Upper lobe of left lung (tissue), 6 donors: ENCODE measurements at regions not wholly inside any gene's neighbourhood (a gene's known extent, or its start where the extent isn't known, plus 50 kb on each side); places are given as distances from the start of the nearest gene placed in this dataset.

ENCODE experiments used
- ATAC-seq, 2 donors: fragments of 200-7000 bp; cut with Tn5 transposase; one replicate each; pipeline ENCODE4 v1.9.1; 2022; ENCODE audit warnings: mild to moderate bottlenecking in 2 of 2, moderate library complexity in 2 of 2; ENCODE audit not compliant: low FRiP score in 2 of 2
- DNase-seq, 2 donors: peaks; one replicate each; pipeline ENCODE4 v3.0.0-alpha.2; 2019 to 2020
- H3K27ac ChIP-seq, 4 donors: fragments of 200-600 bp; sonication (generic); one replicate each; pipeline ENCODE4 v1.5.1; 2016 to 2019
- H3K27me3 ChIP-seq, 4 donors: fragments of 200-600 bp; sonication (generic); one replicate each; pipeline ENCODE4 v1.5.1; 2017 to 2019
- H3K36me3 ChIP-seq, 4 donors: fragments of 200-600 bp; sonication (generic); one replicate each; pipeline ENCODE4 v1.5.1; 2016 to 2019
- H3K4me1 ChIP-seq, 4 donors: fragments of 200-600 bp; sonication (generic); one replicate each; pipeline ENCODE4 v1.5.1; 2018 to 2019
- H3K4me3 ChIP-seq, 4 donors: fragments of 200-600 bp; sonication (generic); one replicate each; pipeline ENCODE4 v1.5.1; 2017 to 2019; ENCODE audit warnings: mild to moderate bottlenecking in 2 of 4, moderate library complexity in 1 of 4
- H3K9me3 ChIP-seq, 4 donors: fragments of 200-600 bp; sonication (generic); one replicate each; pipeline ENCODE4 v1.5.1; 2018 to 2019
- CTCF ChIP-seq, 6 experiments: fragments of 450-650 bp in 4 of 6; fragments of 200-600 bp in 2 of 6; sonication (generic) in 2 of 6; IDR thresholded peaks; one replicate each; pipeline ENCODE4 v1.5.1; 2016 to 2019; ENCODE audit warnings: antibody characterized with exemption in 6 of 6
- EP300 ChIP-seq, 4 donors: sonication (generic); formaldehyde crosslinking; IDR thresholded peaks; one replicate each; pipeline ENCODE4 v1.5.1; 2017; ENCODE audit warnings: antibody characterized with exemption in 4 of 4, control low read depth in 2 of 4
- POLR2A ChIP-seq, 4 donors: fragments of 450-650 bp; IDR thresholded peaks; one replicate each; pipeline ENCODE4 v1.5.1; 2016 to 2017; ENCODE audit warnings: antibody characterized with exemption in 4 of 4, mild to moderate bottlenecking in 2 of 4
- POLR2AphosphoS5 ChIP-seq, 2 donors: sonication (generic); formaldehyde crosslinking; IDR thresholded peaks; one replicate each; pipeline ENCODE4 v1.5.1; 2017; ENCODE audit warnings: antibody characterized with exemption in 2 of 2
- WGBS, 2 donors: methylation state at CpG; one replicate each; pipeline ENCODE4 v1.1.5; 2017 to 2018; 5-methylcytosine and 5-hydroxymethylcytosine counted together
- donor health status: DM: no; HTN: no; CAD: no; lungs with moderate emphysema.
- donor health status: DM: no; HTN: yes; CAD: no; lungs with severe emphysema.

DNA sequence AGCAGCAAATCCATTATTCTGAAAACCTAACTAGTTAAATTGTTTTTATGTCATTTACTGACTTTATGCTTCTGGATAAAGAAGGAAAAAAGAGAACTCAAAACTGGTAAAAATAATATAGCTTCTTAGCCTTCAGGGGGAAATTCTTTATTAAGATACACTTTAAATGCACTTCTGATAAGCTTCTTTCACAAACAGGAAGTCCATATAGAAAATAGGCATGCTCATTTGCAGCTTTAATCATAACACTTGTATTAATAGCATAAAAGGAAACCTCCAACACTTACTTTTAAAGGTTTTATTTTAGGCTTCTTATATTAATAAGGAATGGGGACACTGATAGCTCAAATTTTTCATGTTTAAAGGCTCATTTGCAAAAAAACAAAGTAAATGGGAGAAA lies 538.0 kb upstream of the SLC35B3 start:
- H3K4me3 ChIP-seq, result no peak overlapping the region
- no peaks in the 10 kb centered on the region for H3K4me1 ChIP-seq
- peaks cover 5 to 13% (median 10%) of the 10 kb centered on the region in 4 donors for H3K9me3 ChIP-seq
- H3K36me3 ChIP-seq, result no peaks in the 10 kb centered on the region
- TF ChIP-seq POLR2AphosphoS5 (IDR thresholded peaks at IDR 0.05), result no peak
- TF ChIP-seq CTCF (IDR thresholded peaks at IDR 0.05), result no peak
- no peak for TF ChIP-seq POLR2A (IDR thresholded peaks at IDR 0.05)
- TF ChIP-seq EP300 (IDR thresholded peaks at IDR 0.05), result no peak
- no peak for DNase-seq
- no peak for ATAC-seq
- H3K27me3 ChIP-seq, result no peaks in the 10 kb centered on the region
- no peak overlapping the region for H3K27ac ChIP-seq

DNA sequence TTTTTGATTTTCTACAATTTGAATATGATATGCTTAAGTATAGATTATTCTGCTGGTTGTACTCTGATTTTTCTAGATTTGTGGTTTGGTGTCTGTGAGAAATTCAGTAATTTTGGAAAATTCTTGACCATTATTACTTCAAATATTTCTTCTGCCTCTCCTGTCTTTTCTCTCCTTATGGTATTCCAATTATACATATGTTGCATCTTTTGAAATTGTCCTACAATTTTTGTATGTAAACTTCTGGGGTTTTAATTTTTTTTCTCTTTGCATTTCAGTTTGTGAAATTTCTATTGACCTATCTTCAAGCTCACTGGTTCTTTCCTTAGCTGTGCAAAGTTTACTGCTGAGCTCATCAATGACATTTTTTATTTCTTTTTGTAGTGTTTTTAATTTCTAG lies 534.4 kb upstream of the SLC35B3 start:
- no peaks in the 10 kb centered on the region for H3K36me3 ChIP-seq
- ATAC-seq (no peak), DNase-seq (no peak)
- no peak overlapping the region for H3K4me3 ChIP-seq
- H3K9me3 ChIP-seq, result peaks cover 5 to 13% (median 10%) of the 10 kb centered on the region in 4 donors
- TF ChIP-seq CTCF (IDR thresholded peaks at IDR 0.05) (no peak), POLR2AphosphoS5 (IDR thresholded peaks at IDR 0.05) (no peak), EP300 (IDR thresholded peaks at IDR 0.05) (no peak), POLR2A (IDR thresholded peaks at IDR 0.05) (no peak)
- H3K27me3 ChIP-seq, result no peaks in the 10 kb centered on the region
- no peaks in the 10 kb centered on the region for H3K4me1 ChIP-seq
- no peak overlapping the region for H3K27ac ChIP-seq

- Histone ChIP-seq H3K36me3 (no peaks in the 10 kb centered on the region), H3K4me3 (no peak overlapping the region), H3K27ac (no peak overlapping the region), H3K4me1 (no peaks in the 10 kb centered on the region), H3K27me3 (no peaks in the 10 kb centered on the region), H3K9me3 (no peaks in the 10 kb centered on the region)
- TF ChIP-seq CTCF (IDR thresholded peaks at IDR 0.05) (no peak), POLR2A (IDR thresholded peaks at IDR 0.05) (no peak), POLR2AphosphoS5 (IDR thresholded peaks at IDR 0.05) (no peak), EP300 (IDR thresholded peaks at IDR 0.05) (no peak)
- ATAC-seq (no peak), DNase-seq (no peak)
Observed at GRCh38 chr6:8958894-8959511, 523.7 kb upstream of the SLC35B3 start.

GRCh38 chr6:8953310-8953709 lies 518.0 kb upstream of the SLC35B3 start:
- no peak for TF ChIP-seq CTCF (IDR thresholded peaks at IDR 0.05)
- TF ChIP-seq EP300 (IDR thresholded peaks at IDR 0.05), result no peak
- no peak for TF ChIP-seq POLR2A (IDR thresholded peaks at IDR 0.05)
- TF ChIP-seq POLR2AphosphoS5 (IDR thresholded peaks at IDR 0.05), result no peak
- no peak for ATAC-seq
- 47 to 49% methylated on average over 2 of the region's 2 CpGs for WGBS, 2 donors
- H3K4me3 ChIP-seq, result no peak overlapping the region
- H3K4me1 ChIP-seq, result no peaks in the 10 kb centered on the region
- H3K9me3 ChIP-seq, result no peaks in the 10 kb centered on the region
- H3K27me3 ChIP-seq, result no peaks in the 10 kb centered on the region
- DNase-seq, result no peak
- H3K27ac ChIP-seq, result no peak overlapping the region
- no peaks in the 10 kb centered on the region for H3K36me3 ChIP-seq

GRCh38 chr6:8948733-8949132 lies 513.4 kb upstream of the SLC35B3 start:
- ATAC-seq, result no peak
- no peak overlapping the region for H3K27ac ChIP-seq
- 64 to 75% methylated on average over 4 of the region's 4 CpGs for WGBS, 2 donors

More at GRCh38 chr6:8948733-8949132, 513.4 kb upstream of the SLC35B3 start:
- no peak overlapping the region for H3K4me3 ChIP-seq
- no peaks in the 10 kb centered on the region for H3K9me3 ChIP-seq
- H3K4me1 ChIP-seq, result no peaks in the 10 kb centered on the region
- no peaks in the 10 kb centered on the region for H3K27me3 ChIP-seq
- TF ChIP-seq POLR2A (IDR thresholded peaks at IDR 0.05), result no peak
- no peak for TF ChIP-seq EP300 (IDR thresholded peaks at IDR 0.05)
- TF ChIP-seq POLR2AphosphoS5 (IDR thresholded peaks at IDR 0.05), result no peak
- TF ChIP-seq CTCF (IDR thresholded peaks at IDR 0.05), result no peak
- no peak for DNase-seq
- H3K36me3 ChIP-seq, result no peaks in the 10 kb centered on the region
